Spinal cord (tissue), 9 donors: ENCODE measurements at regions not wholly inside any gene's neighbourhood (a gene's known extent, or its start where the extent isn't known, plus 50 kb on each side); places are given as distances from the start of the nearest gene placed in this dataset.
A peak's percentile ranks its signal among the peaks of the same experiment; 100 is the strongest.

Experiments used
- DNase-seq, 6 donors: peaks; one replicate each; pipeline versions ENCODE4 v3.0.0 to v3.0.0-alpha.2; 2013 to 2015; ENCODE audit warnings: low spot score in 6 of 6, low read depth in 4 of 6
- H3K27ac ChIP-seq: one replicate; pipeline ENCODE4 v1.5.1; 2013; ENCODE audit warnings: low read depth, low read length, control low read depth
- H3K27me3 ChIP-seq: one replicate; pipeline ENCODE4 v1.6.1; 2013; ENCODE audit warnings: low read length; ENCODE audit not compliant: control insufficient read depth, insufficient read depth
- H3K36me3 ChIP-seq: one replicate; pipeline ENCODE4 v1.6.1; 2013; ENCODE audit warnings: low read length; ENCODE audit not compliant: control insufficient read depth, insufficient read depth
- H3K4me1 ChIP-seq: one replicate; pipeline ENCODE4 v1.6.1; 2013; ENCODE audit warnings: low read length; ENCODE audit not compliant: control insufficient read depth, insufficient read depth
- H3K4me3 ChIP-seq: one replicate; pipeline ENCODE4 v1.5.1; 2013; ENCODE audit warnings: low read depth, low read length, control low read depth
- H3K9me3 ChIP-seq: one replicate; pipeline ENCODE4 v1.6.1; 2013; ENCODE audit warnings: low read length; ENCODE audit not compliant: control insufficient read depth, insufficient read depth
- WGBS: methylation state at CpG from one replicate; pipeline ENCODE4 v1.1.5; 2013; ENCODE audit warnings: missing lambda C conversion rate; ENCODE audit not compliant: insufficient coverage; 5-methylcytosine and 5-hydroxymethylcytosine counted together
- donor health status: healthy.

GRCh38 chr17:77665833-77666232 is 292.7 kb upstream of the TNRC6C start:
- Histone ChIP-seq H3K36me3 (no peaks in the 10 kb centered on the region), H3K27me3 (no peaks in the 10 kb centered on the region), H3K9me3 (peaks cover 5% of the 10 kb centered on the region), H3K4me1 (no peaks in the 10 kb centered on the region), H3K4me3 (no peak overlapping the region), H3K27ac (no peak overlapping the region)
- WGBS = 79% methylated on average over 2 of the region's 3 CpGs
- DNase-seq = no peak

GRCh38 chr17:77666462-77666861 is 292.0 kb upstream of the TNRC6C start:
- no peak overlapping the region for H3K27ac ChIP-seq
- no peak overlapping the region for H3K4me3 ChIP-seq
- peak in 1 of 6 donors; percentile 41 for DNase-seq
- peaks cover 5% of the 10 kb centered on the region for H3K9me3 ChIP-seq
- no peaks in the 10 kb centered on the region for H3K27me3 ChIP-seq
- WGBS = 30% methylated on average over 1 of the region's 6 CpGs
- no peaks in the 10 kb centered on the region for H3K4me1 ChIP-seq
- no peaks in the 10 kb centered on the region for H3K36me3 ChIP-seq

GRCh38 chr17:77666881-77667395 is 291.6 kb upstream of the TNRC6C start:
- H3K4me1 ChIP-seq = no peaks in the 10 kb centered on the region
- H3K4me3 ChIP-seq = no peak overlapping the region
- 69% methylated on average over 7 of the region's 7 CpGs for WGBS
- H3K9me3 ChIP-seq = peaks cover 5% of the 10 kb centered on the region
- H3K27me3 ChIP-seq = no peaks in the 10 kb centered on the region
- DNase-seq = no peak
- H3K27ac ChIP-seq = no peak overlapping the region
- no peaks in the 10 kb centered on the region for H3K36me3 ChIP-seq

GRCh38 chr17:77667478-77667877 is 291.0 kb upstream of the TNRC6C start:
- Histone ChIP-seq H3K27ac (no peak overlapping the region), H3K9me3 (peaks cover 5% of the 10 kb centered on the region), H3K27me3 (no peaks in the 10 kb centered on the region), H3K4me3 (no peak overlapping the region), H3K4me1 (no peaks in the 10 kb centered on the region), H3K36me3 (no peaks in the 10 kb centered on the region)
- 57% methylated on average over 1 of the region's 1 CpG for WGBS
- DNase-seq = no peak

GRCh38 chr17:77668518-77668917 is 290.0 kb upstream of the TNRC6C start:
- DNase-seq = no peak
- H3K4me3 ChIP-seq = no peak overlapping the region
- H3K27me3 ChIP-seq = no peaks in the 10 kb centered on the region
- no peaks in the 10 kb centered on the region for H3K36me3 ChIP-seq
- peaks cover 5% of the 10 kb centered on the region for H3K9me3 ChIP-seq
- H3K4me1 ChIP-seq = no peaks in the 10 kb centered on the region
- WGBS = no CpG with 5 or more reads among the region's 2 CpGs
- no peak overlapping the region for H3K27ac ChIP-seq

GRCh38 chr17:77670173-77670572 is 288.3 kb upstream of the TNRC6C start:
- no peaks in the 10 kb centered on the region for H3K36me3 ChIP-seq
- H3K27ac ChIP-seq = no peak overlapping the region
- no peak overlapping the region for H3K4me3 ChIP-seq
- peak in 1 of 6 donors; percentile 12 for DNase-seq
- peaks cover 3% of the 10 kb centered on the region for H3K4me1 ChIP-seq
- H3K9me3 ChIP-seq = peaks cover 5% of the 10 kb centered on the region
- H3K27me3 ChIP-seq = peaks cover 2% of the 10 kb centered on the region
- WGBS = no CpG with 5 or more reads among the region's 2 CpGs

GRCh38 chr17:77674358-77674757 is 284.1 kb upstream of the TNRC6C start:
- Histone ChIP-seq H3K4me3 (no peak overlapping the region), H3K9me3 (no peaks in the 10 kb centered on the region), H3K36me3 (no peaks in the 10 kb centered on the region), H3K27me3 (peaks cover 17% of the 10 kb centered on the region), H3K27ac (no peak overlapping the region), H3K4me1 (peaks cover 29% of the 10 kb centered on the region)
- no peak for DNase-seq
- WGBS = 73% methylated on average over 7 of the region's 11 CpGs

GRCh38 chr17:77675411-77675810 is 283.1 kb upstream of the TNRC6C start:
- Histone ChIP-seq H3K27me3 (peaks cover 17% of the 10 kb centered on the region), H3K4me1 (peaks cover 33% of the 10 kb centered on the region), H3K36me3 (no peaks in the 10 kb centered on the region), H3K27ac (no peak overlapping the region), H3K9me3 (no peaks in the 10 kb centered on the region), H3K4me3 (no peak overlapping the region)
- no peak for DNase-seq
- 92% methylated on average over 8 of the region's 8 CpGs for WGBS

- H3K27me3 ChIP-seq = peaks cover 18% of the 10 kb centered on the region
- H3K9me3 ChIP-seq = no peaks in the 10 kb centered on the region
- DNase-seq = no peak
- H3K4me1 ChIP-seq = peaks cover 33% of the 10 kb centered on the region
- H3K4me3 ChIP-seq = no peak overlapping the region
- H3K36me3 ChIP-seq = no peaks in the 10 kb centered on the region
- H3K27ac ChIP-seq = no peak overlapping the region
- WGBS = 26% methylated on average over 5 of the region's 5 CpGs
These were observed 282.7 kb upstream of the TNRC6C start for GRCh38 chr17:77675816-77676215.

- Histone ChIP-seq H3K9me3 (no peaks in the 10 kb centered on the region), H3K36me3 (no peaks in the 10 kb centered on the region), H3K4me1 (peaks cover 33% of the 10 kb centered on the region), H3K4me3 (no peak overlapping the region), H3K27ac (no peak overlapping the region), H3K27me3 (peaks cover 19% of the 10 kb centered on the region)
- DNase-seq = peak in 2 of 6 donors; percentile 45 to 66
- 18% methylated on average over 23 of the region's 23 CpGs for WGBS
These were observed 282.3 kb upstream of the TNRC6C start for GRCh38 chr17:77676237-77676661.
